Heart right ventricle (tissue), 16 donors: ENCODE measurements at regions not wholly inside any gene's neighbourhood (a gene's known extent, or its start where the extent isn't known, plus 50 kb on each side); places are given as distances from the start of the nearest gene placed in this dataset.

Experiments used
- ATAC-seq, 8 donors: fragments of 200-7000 bp; cut with Tn5 transposase; one replicate each; pipeline ENCODE4 v1.9.1; 2020; ENCODE audit warnings: mild to moderate bottlenecking in 8 of 8, moderate library complexity in 8 of 8, moderate number of reproducible peaks in 1 of 8
- DNase-seq, 2 donors: peaks; one replicate each; pipeline ENCODE4 v3.0.0-alpha.2; 2020
- H3K27ac ChIP-seq, 10 donors: fragments of 200-600 bp; sonication (generic) in 2 of 10; one replicate each; pipeline versions ENCODE4 v1.5.0 to v1.8.0; 2020 to 2022; ENCODE audit warnings: mild to moderate bottlenecking in 3 of 10
- H3K27me3 ChIP-seq, 7 donors: fragments of 200-600 bp; one replicate each; pipeline ENCODE4 v1.8.0; 2021 to 2022; ENCODE audit warnings: mild to moderate bottlenecking in 2 of 7
- H3K36me3 ChIP-seq, 9 donors: fragments of 200-600 bp; sonication (generic) in 1 of 9; one replicate each; pipeline versions ENCODE4 v1.5.0 to v1.8.0; 2020 to 2022; ENCODE audit warnings: mild to moderate bottlenecking in 2 of 9
- H3K4me1 ChIP-seq, 9 donors: fragments of 200-600 bp; sonication (generic) in 1 of 9; one replicate each; pipeline versions ENCODE4 v1.5.0 to v1.8.0; 2020 to 2022; ENCODE audit warnings: mild to moderate bottlenecking in 4 of 9
- H3K4me3 ChIP-seq, 10 donors: fragments of 200-600 bp; sonication (generic) in 2 of 10; one replicate each; pipeline versions ENCODE4 v1.5.0 to v1.8.0; 2020 to 2022; ENCODE audit warnings: mild to moderate bottlenecking in 7 of 10, moderate library complexity in 2 of 10
- H3K9me3 ChIP-seq, 11 donors: fragments of 200-600 bp in 10 of 11; sonication (generic) in 2 of 11; one replicate each; pipeline versions ENCODE4 v1.5.0 to v1.8.0; 2013 to 2022; ENCODE audit warnings: mild to moderate bottlenecking in 2 of 11, control low read depth in 1 of 11, moderate library complexity in 1 of 11
- CTCF ChIP-seq, 9 donors: fragments of 200-600 bp; sonication (generic) in 2 of 9; IDR thresholded peaks; one replicate each; pipeline versions ENCODE4 v1.5.0 to v1.8.0; 2021 to 2022; ENCODE audit warnings: antibody characterized with exemption in 9 of 9, mild to moderate bottlenecking in 5 of 9, moderate library complexity in 1 of 9
- whole genome bisulfite sequencing, 2 donors: extraction: QIAGEN DNeasy Blood & Tissue Kit; methylation state at CpG; one replicate each; pipeline ENCODE4 v1.1.7; 2013; ENCODE audit warnings: inconsistent platforms in 1 of 2; 5-methylcytosine and 5-hydroxymethylcytosine counted together
- intact Hi-C, 10 donors: fragments of 100-400 bp; cut with DNase I; formaldehyde crosslinking; loops; one replicate each; pipeline versions ENCODE4 v1.11.1 to v1.14.2; 2022
- donor health status: Arrhythmogenic right ventricular cardiomyopathy.
- donor health status: ischemic (EF 13 %, LVEDD 7.1; RV severe dilation, severe dysfunction).
- donor health status: healthy with polysubstance abuse.
- donor health status: DM: no; HTN: yes; CAD: no.
- donor health status: DM: no; HTN: no; CAD: no.
- donor health status: ischemic (EF 25% LVEDD 6.9; RV normal size, moderate dysfunction).
- donor health status: ischemic (EF 25% LVEDD 5.7; RV mildly dilated, moderate dysfunction).
- donor health status: healthy.
- donor health status: DM: yes; HTN: yes; CAD: no.
- donor health status: Ischemic cardiomyopathy.
- donor health status: ischemic (EF 35%, LVEDD 5.7; RV mildly dilated, moderate dysfunction).
- donor health status: nonischemic (EF 11% LVEDD 7.7; RV severe dilation, severe dysfunction).
- donor health status: DM: yes; HTN: yes; CAD: no.
- donor health status: PGD.
- donor health status: ischemic (EF 29% LVEDD 5.4; RV normal size, mild dysfunction).
- donor health status: nonischemic (EF 23%, LVEDD 6.1; RV moderate dilation, normal function).

GRCh38 chr19:30172613-30173242 is 199.5 kb upstream of the ZNF536 start:
- H3K4me3 ChIP-seq: no peak overlapping the region
- intact Hi-C loops: no loop called here
- ATAC-seq (no peak), DNase-seq (no peak)
- H3K27me3 ChIP-seq: peaks cover 0 to 12% (median 3%) of the 10 kb centered on the region in 7 donors
- TF ChIP-seq CTCF (IDR thresholded peaks at IDR 0.05): no peak
- WGBS, 2 donors: 84 to 85% methylated on average over 8 of the region's 8 CpGs
- no peaks in the 10 kb centered on the region for H3K9me3 ChIP-seq
- H3K36me3 ChIP-seq: no peaks in the 10 kb centered on the region
- no peak overlapping the region for H3K27ac ChIP-seq
- no peaks in the 10 kb centered on the region for H3K4me1 ChIP-seq

GRCh38 chr19:30173593-30174356 is 198.4 kb upstream of the ZNF536 start:
- intact Hi-C loops: no loop called here
- DNase-seq (no peak), ATAC-seq (no peak)
- Histone ChIP-seq H3K27me3 (peaks cover 0 to 12% (median 3%) of the 10 kb centered on the region in 7 donors), H3K4me3 (no peak overlapping the region), H3K36me3 (no peaks in the 10 kb centered on the region), H3K27ac (no peak overlapping the region), H3K4me1 (no peaks in the 10 kb centered on the region), H3K9me3 (no peaks in the 10 kb centered on the region)
- no peak for TF ChIP-seq CTCF (IDR thresholded peaks at IDR 0.05)
- WGBS, 2 donors: 85 to 86% methylated on average over 13 of the region's 13 CpGs

- no peak for TF ChIP-seq CTCF (IDR thresholded peaks at IDR 0.05)
- intact Hi-C loops: no loop called here
- H3K4me3 ChIP-seq: no peak overlapping the region
- H3K27ac ChIP-seq: no peak overlapping the region
- DNase-seq (no peak), ATAC-seq (no peak)
- H3K36me3 ChIP-seq: no peaks in the 10 kb centered on the region
- H3K27me3 ChIP-seq: peaks cover 0 to 7% (median 3%) of the 10 kb centered on the region in 7 donors
- peaks cover 0 to 3% (median 0%) of the 10 kb centered on the region in 11 donors for H3K9me3 ChIP-seq
- no peaks in the 10 kb centered on the region for H3K4me1 ChIP-seq
- 71 to 81% methylated on average over 4 of the region's 4 CpGs for WGBS, 2 donors
Observed at GRCh38 chr19:30174357-30174645, 197.9 kb upstream of the ZNF536 start.

- 84 to 86% methylated on average over 9 of the region's 9 CpGs for WGBS, 2 donors
- H3K36me3 ChIP-seq: no peaks in the 10 kb centered on the region
- H3K27me3 ChIP-seq: peaks cover 0 to 4% (median 2%) of the 10 kb centered on the region in 7 donors
- no peaks in the 10 kb centered on the region for H3K4me1 ChIP-seq
- DNase-seq: no peak
- H3K9me3 ChIP-seq: peaks cover 0 to 5% (median 0%) of the 10 kb centered on the region in 11 donors
- no peak overlapping the region for H3K4me3 ChIP-seq
- intact Hi-C loops: no loop called here
- no peak for TF ChIP-seq CTCF (IDR thresholded peaks at IDR 0.05)
- H3K27ac ChIP-seq: no peak overlapping the region
- ATAC-seq: no peak
Observed at GRCh38 chr19:30174791-30175190, 197.4 kb upstream of the ZNF536 start.
